ENCODE measurements at regions not wholly inside any gene's neighbourhood (a gene's known extent, or its start where the extent isn't known, plus 50 kb on each side); places are given as distances from the start of the nearest gene placed in this dataset.
"Not testable (repeated sequence)": the region's sequence is repeated elsewhere in the genome, so short reads cannot be mapped to it uniquely, and the experiment has no call there.

GRCh38 chr2:147595200-147595599, 249.6 kb upstream of the ACVR2A start:
- H3K9me3 Mint-ChIP-seq: peaks cover 17% of the 10 kb centered on the region
- no peak overlapping the region for H3K4me3 Mint-ChIP-seq
- TF ChIP-seq CTCF (IDR thresholded peaks at IDR 0.05; ENCODE audit: unreplicated experiment): no peak
- no peaks in the 10 kb centered on the region for H3K27me3 Mint-ChIP-seq (ENCODE audit: low read depth)
- peaks cover 5% of the 10 kb centered on the region for H3K36me3 Mint-ChIP-seq
- H3K4me1 Mint-ChIP-seq: peaks cover 6% of the 10 kb centered on the region
- no peak overlapping the region for H3K27ac Mint-ChIP-seq
- no peak for DNase-seq (ENCODE audit: low spot score in 2 of 2, unreplicated experiment in 2 of 2)

GRCh38 chr2:147594038-147594437, 250.8 kb upstream of the ACVR2A start:
- Mint-ChIP-seq H3K27me3 (ENCODE audit: low read depth) (no peaks in the 10 kb centered on the region), H3K36me3 (peaks cover 5% of the 10 kb centered on the region), H3K4me1 (peaks cover 8% of the 10 kb centered on the region), H3K9me3 (peaks cover 17% of the 10 kb centered on the region), H3K4me3 (no peak overlapping the region), H3K27ac (no peak overlapping the region)
- no peak for DNase-seq (ENCODE audit: low spot score in 2 of 2, unreplicated experiment in 2 of 2)
- TF ChIP-seq CTCF (IDR thresholded peaks at IDR 0.05; ENCODE audit: unreplicated experiment): no peak

GRCh38 chr2:147592784-147593183, 252.0 kb upstream of the ACVR2A start:
- not testable (repeated sequence) for H3K36me3 Mint-ChIP-seq; H3K4me3 Mint-ChIP-seq; H3K27me3 Mint-ChIP-seq (ENCODE audit: low read depth); H3K27ac Mint-ChIP-seq; DNase-seq (ENCODE audit: low spot score in 2 of 2, unreplicated experiment in 2 of 2)
- H3K9me3 Mint-ChIP-seq: peaks cover 17% of the 10 kb centered on the region
- peaks cover 15% of the 10 kb centered on the region for H3K4me1 Mint-ChIP-seq

- no peak overlapping the region for H3K4me3 Mint-ChIP-seq
- no peaks in the 10 kb centered on the region for H3K27me3 Mint-ChIP-seq (ENCODE audit: low read depth)
- peaks cover 23% of the 10 kb centered on the region for H3K9me3 Mint-ChIP-seq
- H3K36me3 Mint-ChIP-seq: peaks cover 8% of the 10 kb centered on the region
- no peak overlapping the region for H3K27ac Mint-ChIP-seq
- no peak for TF ChIP-seq CTCF (IDR thresholded peaks at IDR 0.05; ENCODE audit: unreplicated experiment)
- peaks cover 11% of the 10 kb centered on the region for H3K4me1 Mint-ChIP-seq
- no peak for DNase-seq (ENCODE audit: low spot score in 2 of 2, unreplicated experiment in 2 of 2)
These were observed 255.7 kb upstream of the ACVR2A start for GRCh38 chr2:147589127-147589526.

- Mint-ChIP-seq H3K27me3 (ENCODE audit: low read depth) (no peaks in the 10 kb centered on the region), H3K27ac (no peak overlapping the region), H3K9me3 (peaks cover 31% of the 10 kb centered on the region), H3K36me3 (peaks cover 8% of the 10 kb centered on the region), H3K4me1 (peaks cover 11% of the 10 kb centered on the region), H3K4me3 (no peak overlapping the region)
- no peak for DNase-seq (ENCODE audit: low spot score in 2 of 2, unreplicated experiment in 2 of 2)
- no peak for TF ChIP-seq CTCF (IDR thresholded peaks at IDR 0.05; ENCODE audit: unreplicated experiment)
These were observed 256.6 kb upstream of the ACVR2A start for GRCh38 chr2:147588191-147588590.

GRCh38 chr2:147578529-147578928, 266.3 kb upstream of the ACVR2A start:
- H3K27ac Mint-ChIP-seq: no peak overlapping the region
- no peaks in the 10 kb centered on the region for H3K27me3 Mint-ChIP-seq (ENCODE audit: low read depth)
- DNase-seq (ENCODE audit: low spot score in 2 of 2, unreplicated experiment in 2 of 2): no peak
- H3K9me3 Mint-ChIP-seq: peaks cover 24% of the 10 kb centered on the region
- H3K4me3 Mint-ChIP-seq: no peak overlapping the region
- H3K36me3 Mint-ChIP-seq: no peaks in the 10 kb centered on the region
- peaks cover 3% of the 10 kb centered on the region for H3K4me1 Mint-ChIP-seq
- no peak for TF ChIP-seq CTCF (IDR thresholded peaks at IDR 0.05; ENCODE audit: unreplicated experiment)

Measured in mesothelial cell of epicardium (in vitro differentiated cells).